Gastroesophageal sphincter (tissue), 3 donors: ENCODE measurements at regions not wholly inside any gene's neighbourhood (a gene's known extent, or its start where the extent isn't known, plus 50 kb on each side); places are given as distances from the start of the nearest gene placed in this dataset.

ENCODE experiments used
- POLR2A ChIP-seq, 2 donors: fragments of 450-650 bp; IDR thresholded peaks; one replicate each; pipeline ENCODE4 v1.6.1; 2017; ENCODE audit warnings: antibody characterized with exemption in 2 of 2, mild to moderate bottlenecking in 2 of 2, moderate library complexity in 1 of 2
- POLR2AphosphoS5 ChIP-seq: sonication (generic); formaldehyde crosslinking; IDR thresholded peaks from one replicate; pipeline ENCODE4 v1.6.1; 2017; ENCODE audit warnings: antibody characterized with exemption
- TF ChIP-seq, protein P1 (sequence below), 4 experiments: fragments of 200-600 bp in 2 of 4; fragments of 450-650 bp in 2 of 4; sonication (generic) in 1 of 4; IDR thresholded peaks; one replicate each; pipeline ENCODE4 v1.5.1; 2017 to 2019; ENCODE audit warnings: antibody characterized with exemption in 4 of 4, mild to moderate bottlenecking in 2 of 4, moderate library complexity in 2 of 4

GRCh38 chr9:108668191-108668937, 187.4 kb downstream of the ACTL7B start:
- TF ChIP-seq POLR2AphosphoS5, result no peak
- TF ChIP-seq, protein P1, sequence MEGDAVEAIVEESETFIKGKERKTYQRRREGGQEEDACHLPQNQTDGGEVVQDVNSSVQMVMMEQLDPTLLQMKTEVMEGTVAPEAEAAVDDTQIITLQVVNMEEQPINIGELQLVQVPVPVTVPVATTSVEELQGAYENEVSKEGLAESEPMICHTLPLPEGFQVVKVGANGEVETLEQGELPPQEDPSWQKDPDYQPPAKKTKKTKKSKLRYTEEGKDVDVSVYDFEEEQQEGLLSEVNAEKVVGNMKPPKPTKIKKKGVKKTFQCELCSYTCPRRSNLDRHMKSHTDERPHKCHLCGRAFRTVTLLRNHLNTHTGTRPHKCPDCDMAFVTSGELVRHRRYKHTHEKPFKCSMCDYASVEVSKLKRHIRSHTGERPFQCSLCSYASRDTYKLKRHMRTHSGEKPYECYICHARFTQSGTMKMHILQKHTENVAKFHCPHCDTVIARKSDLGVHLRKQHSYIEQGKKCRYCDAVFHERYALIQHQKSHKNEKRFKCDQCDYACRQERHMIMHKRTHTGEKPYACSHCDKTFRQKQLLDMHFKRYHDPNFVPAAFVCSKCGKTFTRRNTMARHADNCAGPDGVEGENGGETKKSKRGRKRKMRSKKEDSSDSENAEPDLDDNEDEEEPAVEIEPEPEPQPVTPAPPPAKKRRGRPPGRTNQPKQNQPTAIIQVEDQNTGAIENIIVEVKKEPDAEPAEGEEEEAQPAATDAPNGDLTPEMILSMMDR (IDR thresholded peaks at IDR 0.05), result no peak
- no peak for TF ChIP-seq POLR2A (IDR thresholded peaks at IDR 0.05)
